GM19239 (cell line): ENCODE measurements at regions not wholly inside any gene's neighbourhood (a gene's known extent, or its start where the extent isn't known, plus 50 kb on each side); places are given as distances from the start of the nearest gene placed in this dataset.
"Not testable (repeated sequence)": the region's sequence is repeated elsewhere in the genome, so short reads cannot be mapped to it uniquely, and the experiment has no call there.

Experiments used
- DNase-seq: peaks from one replicate; pipeline ENCODE4 v3.0.0; 2011; ENCODE audit warnings: low spot score; ENCODE audit not compliant: insufficient read length
- FAIRE-seq: peaks from 2 replicates; lab custom pipeline; 2011; peaks lifted over from hg19 to GRCh38; lab: Jason Lieb, UNC

DNA sequence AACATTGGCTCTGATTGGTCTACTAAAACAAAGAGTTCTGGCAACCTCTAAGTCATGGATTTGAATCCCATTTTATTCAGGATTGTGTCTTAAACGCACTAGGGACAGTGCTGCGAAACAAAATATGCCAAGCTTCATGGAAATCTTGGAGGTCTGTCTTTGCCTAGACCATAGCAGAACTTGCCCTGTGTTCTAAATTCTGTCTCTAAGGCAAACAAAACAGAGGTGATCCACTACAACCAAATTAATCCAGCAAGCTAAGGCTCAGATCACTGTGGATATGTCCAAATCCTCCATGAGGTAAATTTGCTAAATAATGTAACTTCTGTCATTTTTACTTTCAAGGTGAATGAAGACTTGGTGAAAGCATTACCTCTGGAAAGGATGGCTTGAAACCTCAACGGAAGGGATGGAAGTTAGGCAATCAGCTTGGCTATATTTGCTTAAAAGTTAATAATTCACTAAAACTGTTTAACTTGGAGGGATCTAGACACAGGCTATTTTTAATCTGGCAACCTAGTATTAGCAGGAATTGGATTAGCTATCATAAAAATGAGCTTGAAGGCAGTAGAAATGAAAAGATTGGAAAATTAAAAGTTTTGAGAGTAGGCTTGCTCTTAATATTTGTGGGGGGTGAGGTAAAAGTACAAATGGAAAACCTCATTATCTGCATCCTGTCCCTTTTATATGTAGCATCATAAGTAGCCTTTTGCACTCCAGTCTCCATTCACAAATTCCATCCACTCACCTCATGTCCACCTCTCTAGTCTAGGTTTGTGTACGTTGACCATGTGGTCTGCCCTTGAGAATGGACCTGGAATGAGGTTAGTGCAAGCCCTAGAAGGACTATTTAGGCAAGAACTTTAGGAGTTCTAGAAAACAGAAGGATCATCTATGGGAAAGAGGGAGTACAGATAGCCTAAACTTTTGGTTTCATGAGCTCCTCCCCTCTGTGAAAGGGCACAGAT, 176.2 kb downstream of the SMC2 start:
- FAIRE-seq (no peak), DNase-seq (no peak)

DNA sequence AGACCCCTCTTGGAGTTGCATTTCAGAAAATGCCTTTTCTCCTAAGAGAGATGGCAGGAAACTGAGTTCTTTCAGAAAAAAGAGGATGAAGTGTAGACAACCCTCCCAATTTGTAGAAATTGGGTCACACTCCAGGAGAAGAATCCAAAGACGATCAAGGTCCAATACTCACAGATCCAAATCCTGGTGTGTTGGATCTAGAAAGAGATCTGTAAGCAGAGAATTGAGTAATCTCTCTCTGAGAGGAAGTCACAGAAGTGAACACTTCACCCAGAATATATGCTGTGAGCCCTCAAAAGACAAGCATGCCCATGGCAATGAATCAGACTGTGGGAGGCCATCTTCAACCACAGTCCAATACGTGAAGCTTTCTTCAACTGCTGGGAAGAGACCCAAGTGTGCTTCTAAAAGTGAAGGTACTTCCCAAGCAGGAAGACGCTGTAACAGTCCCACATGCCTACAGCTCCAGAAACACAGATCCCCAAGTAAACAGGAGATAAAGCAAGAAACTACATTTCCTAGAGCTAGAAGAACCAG, 182.7 kb downstream of the SMC2 start:
- no peak for DNase-seq
- no peak for FAIRE-seq

DNA sequence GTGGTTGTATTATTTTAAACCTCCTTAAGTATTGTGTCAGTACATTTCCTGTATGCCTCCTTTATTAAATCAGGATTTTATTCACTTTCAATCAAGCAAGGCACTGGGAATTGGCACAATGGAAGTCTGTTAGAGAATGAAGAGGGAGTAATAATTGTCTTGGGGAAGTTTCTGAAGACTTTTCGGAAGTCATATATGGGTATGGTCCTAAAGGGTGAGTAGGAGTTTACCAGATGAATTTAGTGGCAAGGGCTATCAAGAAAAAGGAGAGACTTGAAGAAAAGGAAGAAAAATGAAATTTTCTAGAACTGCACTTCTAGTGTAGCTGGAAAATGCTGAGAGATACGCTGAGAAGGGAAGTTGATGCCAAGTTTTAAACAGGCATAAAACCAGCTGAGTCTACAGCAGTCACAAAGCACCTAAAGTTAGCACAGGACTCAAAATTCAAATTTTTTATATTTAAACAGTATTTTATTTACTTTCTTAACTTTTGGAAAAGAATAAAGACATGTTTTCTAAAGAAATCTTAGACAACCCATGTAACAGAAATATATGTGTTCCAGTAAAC, 184.9 kb downstream of the SMC2 start:
- DNase-seq (no peak), FAIRE-seq (no peak)

DNA sequence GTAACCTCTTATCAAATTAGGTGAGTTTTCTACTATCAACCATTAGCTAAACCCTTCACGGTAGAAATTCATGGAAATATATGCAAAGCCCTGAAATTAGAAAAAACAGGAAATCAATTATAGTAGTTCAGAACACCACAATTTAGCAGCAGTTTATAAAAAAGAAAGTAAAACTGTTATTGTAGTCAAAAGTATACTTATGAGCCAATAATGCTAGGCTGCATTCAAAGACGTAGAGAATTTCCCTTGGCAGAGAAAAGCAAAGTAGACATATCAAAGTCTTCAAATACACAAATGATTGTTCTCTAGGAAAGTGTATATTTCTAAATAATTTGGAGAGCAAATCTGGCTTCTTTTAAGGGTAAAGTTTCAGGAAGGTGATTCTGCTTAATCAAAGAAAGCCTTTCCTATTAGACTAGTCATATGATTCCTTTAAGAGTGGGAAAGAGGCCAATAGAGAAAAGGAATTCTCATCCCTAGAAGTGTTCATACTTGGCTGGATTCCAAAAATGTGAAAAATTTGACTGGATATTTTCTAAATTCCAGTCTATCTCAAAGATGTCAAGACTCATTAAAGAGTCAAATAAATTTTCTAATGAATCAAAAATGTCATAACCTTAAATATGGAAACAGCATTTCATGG, 185.5 kb downstream of the SMC2 start:
- DNase-seq (no peak), FAIRE-seq (no peak)

DNA sequence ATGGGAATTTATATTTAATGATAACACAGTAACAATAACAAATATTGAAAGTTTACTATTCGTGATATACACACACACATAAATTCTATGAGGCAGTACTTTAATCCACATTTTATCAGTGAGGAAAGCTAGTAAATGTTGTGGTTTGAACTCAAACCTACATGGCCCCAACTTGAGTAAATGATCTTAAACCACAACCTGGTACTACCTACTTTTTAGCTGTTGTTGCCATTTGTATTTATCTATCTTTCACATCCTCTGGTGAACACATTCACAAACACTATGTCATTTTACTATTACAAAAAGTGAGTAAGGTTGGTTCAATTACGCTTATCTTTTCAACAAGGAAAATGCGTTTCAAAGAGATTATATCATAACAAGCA, 186.1 kb downstream of the SMC2 start:
- DNase-seq (no peak), FAIRE-seq (no peak)

DNA sequence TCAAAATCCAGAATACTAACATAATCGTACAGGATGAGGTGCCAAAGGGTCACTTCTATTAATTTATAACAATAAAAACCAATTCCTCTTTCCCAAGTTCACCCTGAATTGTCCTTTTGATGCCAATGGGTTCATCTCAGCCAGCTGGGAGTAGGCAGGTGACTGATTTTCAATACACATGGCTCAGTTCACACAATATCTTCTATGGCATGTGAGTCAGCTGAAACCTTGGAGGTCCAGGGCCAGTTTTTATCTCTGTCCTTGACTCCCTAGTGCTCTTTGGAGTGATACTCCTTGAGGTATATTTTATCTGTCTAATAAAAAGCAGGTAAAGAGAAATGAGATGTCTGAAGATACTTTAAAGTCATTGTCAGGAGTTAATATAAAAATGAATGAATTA, 186.6 kb downstream of the SMC2 start:
- DNase-seq = no peak
- no peak for FAIRE-seq

DNA sequence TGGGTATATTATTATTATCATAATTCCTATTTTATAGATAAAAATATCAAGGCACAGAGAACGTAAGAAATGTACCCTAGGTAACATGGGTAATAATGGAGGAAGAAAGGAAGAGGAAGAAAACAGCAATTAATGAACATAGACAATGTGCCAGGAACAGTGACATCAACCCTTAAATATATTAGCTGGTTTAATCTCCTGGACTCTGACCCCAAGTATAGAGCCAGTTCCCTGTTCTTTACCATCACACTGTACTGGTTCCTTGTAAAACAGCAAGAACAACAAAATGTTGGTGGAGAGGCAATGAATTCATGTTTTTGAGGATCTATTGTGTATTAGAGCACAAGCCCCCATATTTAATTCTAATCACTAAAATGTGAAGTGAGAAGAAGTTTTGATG, 192.1 kb downstream of the SMC2 start:
- FAIRE-seq (no peak), DNase-seq (no peak)

DNA sequence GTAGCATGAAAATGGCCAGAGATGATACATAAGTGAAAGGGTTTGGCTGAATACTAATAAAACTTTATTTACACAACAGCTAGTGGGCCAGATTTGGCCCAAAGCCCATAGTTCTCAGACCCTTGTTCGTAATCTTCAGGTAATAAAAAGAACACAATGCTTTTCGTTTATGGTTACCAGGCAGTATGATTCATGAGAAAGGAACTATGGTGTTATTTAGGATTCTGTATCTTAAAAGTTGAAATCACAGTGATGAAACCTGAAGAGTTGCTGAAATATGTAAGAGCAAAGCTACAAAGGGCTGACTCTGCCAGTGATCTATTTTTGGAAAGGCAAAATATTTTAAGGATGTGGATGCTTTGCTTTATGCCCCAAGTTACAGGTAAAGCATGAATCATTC, 192.7 kb downstream of the SMC2 start:
- DNase-seq (no peak), FAIRE-seq (no peak)

DNA sequence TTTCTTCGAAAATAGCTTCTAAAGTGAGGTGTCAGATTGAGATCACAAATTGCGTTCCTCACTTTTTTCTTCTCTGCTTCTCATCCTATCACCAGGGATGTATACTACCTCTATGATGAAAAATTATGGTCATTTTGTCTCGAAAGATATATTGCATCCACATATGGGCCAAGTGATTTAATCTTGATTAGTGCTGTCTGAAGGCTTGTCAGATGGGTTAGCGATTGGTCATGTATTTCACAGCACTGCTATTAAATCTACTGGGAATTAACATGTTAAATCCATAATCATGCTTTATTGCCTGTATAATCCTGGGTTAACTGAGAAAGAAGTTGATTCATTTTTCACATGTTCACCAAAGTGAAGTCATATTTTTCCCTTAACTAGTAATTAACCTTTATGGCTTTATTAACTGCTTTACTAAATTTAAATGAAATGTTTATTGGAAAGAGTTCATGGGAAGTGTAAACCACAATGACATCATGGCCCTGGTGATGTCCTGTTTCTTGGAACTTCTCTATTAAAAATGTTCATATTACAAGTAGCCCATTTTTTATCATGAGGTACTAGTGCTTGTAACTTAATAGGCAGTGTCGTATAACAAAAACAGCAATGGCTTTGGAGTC, 193.3 kb downstream of the SMC2 start:
- DNase-seq (no peak), FAIRE-seq (no peak)

DNA sequence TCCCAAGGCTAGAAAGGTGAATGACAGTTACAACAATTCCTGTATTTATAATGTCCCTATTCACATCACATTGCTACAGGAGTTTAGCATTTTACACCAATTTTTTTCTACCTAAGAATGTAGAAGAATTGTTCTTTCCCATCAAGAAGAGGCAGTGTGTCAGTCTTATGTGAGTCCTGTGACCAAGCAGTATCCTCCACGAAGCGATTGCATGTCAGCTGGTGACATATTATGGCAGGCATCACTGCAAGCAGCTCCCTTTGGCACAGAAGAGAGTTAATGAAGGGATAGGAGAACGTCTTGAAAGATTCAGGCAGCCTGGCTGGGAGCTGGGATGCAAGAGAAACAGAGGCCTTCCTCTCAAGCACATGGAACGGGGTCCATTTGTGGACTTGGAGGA, 199.8 kb downstream of the SMC2 start:
- FAIRE-seq = no peak
- DNase-seq = no peak

DNA sequence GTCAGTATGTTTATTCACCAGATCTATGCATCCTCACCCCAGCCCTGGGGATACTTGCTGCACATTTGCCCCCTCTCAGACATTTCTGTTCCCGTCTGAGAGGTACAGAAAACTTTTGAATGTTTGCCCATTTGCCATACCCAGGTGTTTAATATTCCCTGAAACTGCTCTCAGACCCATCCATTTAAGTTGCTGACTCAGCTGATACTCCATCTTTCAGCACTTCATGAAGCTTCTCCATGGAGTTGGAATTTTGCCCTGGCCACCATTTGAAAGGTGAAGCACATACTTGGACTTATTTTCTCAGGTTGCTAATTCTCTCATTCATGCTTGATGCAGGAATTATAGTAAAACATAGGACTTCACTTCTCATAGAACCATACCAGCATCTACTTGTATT, 203.9 kb upstream of the OR13F1 start:
- no peak for DNase-seq
- FAIRE-seq = no peak

DNA sequence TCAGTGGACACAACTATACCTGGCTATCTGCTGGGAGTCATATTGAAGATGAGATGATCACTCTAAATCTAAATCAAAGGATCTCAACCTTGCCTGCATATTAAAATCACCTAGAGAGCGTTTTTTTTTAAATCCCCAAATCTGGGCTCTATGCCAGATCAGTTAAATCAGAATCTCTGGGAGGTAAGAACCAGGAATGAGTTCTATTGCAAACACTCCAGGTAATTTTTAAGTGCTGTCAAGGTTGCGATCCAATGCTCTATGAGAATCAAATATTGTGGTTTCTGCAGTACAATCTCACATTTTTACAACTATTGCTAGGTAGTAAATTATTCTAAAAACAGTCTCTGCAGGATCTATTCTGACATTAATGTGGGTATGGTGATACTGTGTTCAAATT, 202.3 kb upstream of the OR13F1 start:
- DNase-seq = no peak

DNA sequence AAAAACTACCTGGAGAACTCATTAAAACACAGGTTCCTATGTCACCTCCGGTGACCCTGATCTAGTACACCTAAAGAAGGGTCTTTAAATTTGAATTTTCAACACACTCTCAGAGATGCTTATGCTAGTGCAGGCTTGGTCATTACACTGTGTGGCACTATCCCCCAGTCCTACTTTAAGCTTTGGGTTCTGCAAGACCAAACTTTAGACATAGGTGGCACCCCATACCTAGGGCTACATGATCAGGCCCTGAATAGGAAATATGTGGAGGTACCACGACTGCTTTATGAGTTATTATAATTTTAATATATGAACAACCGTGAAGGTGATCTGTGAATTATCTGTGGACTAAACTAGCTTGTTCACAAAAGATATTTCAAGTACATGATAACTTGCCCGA, 201.3 kb upstream of the OR13F1 start:
- no peak for DNase-seq
- FAIRE-seq = no peak

More for the DNA sequence above, 202.3 kb upstream of the OR13F1 start:
- FAIRE-seq = no peak

DNA sequence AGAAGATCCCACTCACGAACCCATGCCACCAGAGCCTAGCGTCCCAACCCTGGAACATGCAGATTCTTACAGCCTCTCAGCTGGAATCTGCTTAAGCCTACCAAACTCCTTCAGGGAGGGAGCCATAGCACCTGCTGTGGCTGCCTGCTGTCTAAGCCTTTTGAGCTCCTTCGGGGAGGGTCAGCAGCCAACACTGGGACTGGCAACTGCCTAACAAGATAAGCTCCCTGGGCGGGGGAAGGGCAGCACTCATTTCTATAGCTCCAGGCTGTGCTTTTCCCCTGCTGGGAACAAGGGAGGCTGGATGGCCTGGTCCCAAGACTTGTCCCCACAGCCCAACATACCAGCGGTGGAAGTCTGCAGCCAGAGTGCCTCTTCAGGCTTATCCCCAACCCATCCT, 199.1 kb upstream of the OR13F1 start:
- DNase-seq = no peak
- no peak for FAIRE-seq

DNA sequence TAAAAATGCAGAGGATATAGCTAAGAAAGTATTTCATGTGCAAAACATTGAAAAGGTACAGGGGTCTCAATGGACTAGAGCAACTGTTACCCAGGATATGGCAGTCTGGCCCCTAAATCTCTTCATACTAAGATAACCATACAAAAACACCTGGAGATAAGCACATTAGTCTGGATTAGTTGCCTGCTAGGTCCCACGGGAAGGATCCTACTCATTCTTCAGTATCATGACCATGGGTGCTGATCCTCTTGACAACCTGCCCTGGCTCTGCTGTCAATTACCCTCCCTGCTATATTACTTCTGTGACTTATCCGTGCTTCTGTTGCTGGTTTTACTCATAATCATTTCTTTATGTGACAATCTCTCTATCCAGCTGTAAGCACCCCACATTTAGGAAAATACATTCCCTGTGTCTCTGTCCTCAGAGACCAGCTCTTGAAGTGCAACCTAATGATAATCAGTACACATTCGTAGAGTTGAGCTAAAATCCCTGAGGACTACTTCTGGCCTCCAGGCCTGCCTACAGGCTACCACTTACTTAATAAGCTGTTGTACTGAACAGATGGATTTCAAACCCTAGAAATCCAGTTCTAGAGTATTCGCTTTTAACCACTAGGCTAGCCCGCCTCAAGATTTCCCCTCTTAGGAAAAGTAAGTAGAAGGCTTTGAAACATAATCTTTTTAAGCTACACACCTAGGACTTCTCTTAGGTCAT, 190.5 kb upstream of the OR13F1 start:
- FAIRE-seq (no peak), DNase-seq (no peak)

DNA sequence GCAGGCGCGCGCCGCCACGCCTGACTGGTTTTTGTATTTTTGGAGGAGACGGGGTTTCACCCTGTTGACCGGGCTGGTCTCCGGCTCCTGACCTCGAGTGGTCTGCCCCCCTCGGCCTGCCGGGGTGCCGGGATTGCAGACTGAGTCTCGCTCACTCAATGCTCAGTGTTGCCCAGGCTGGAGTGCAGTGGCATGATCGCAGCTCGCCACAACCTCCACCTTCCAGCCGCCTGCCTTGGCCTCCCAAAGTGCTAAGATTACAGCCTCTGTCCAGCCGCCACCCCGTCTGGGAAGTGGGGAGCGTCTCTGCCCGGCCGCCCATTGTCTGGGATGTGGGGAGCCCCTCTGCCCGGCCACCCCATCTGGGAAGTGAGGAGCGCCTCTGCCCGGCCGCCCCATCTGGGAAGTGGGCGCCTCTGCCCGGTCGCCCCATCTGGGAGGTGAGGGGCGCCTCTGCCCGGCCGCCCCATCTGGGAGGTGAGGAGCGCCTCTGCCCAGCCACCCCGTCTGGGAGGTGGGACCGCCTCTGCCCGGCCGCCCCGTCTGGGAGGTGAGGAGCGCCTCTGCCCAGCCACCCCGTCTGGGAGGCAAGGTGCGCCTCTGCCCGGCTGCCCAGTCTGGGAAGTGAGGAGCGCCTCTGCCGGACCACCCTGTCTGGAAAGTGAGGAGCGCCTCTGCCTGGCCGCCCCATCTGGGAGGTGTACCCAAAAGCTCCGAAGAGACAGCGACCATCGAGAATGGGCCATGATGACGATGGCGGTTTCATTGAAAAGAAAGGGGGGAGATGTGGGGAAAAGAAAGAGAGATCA, 187.7 kb upstream of the OR13F1 start:
- FAIRE-seq, DNase-seq: not testable (repeated sequence)

DNA sequence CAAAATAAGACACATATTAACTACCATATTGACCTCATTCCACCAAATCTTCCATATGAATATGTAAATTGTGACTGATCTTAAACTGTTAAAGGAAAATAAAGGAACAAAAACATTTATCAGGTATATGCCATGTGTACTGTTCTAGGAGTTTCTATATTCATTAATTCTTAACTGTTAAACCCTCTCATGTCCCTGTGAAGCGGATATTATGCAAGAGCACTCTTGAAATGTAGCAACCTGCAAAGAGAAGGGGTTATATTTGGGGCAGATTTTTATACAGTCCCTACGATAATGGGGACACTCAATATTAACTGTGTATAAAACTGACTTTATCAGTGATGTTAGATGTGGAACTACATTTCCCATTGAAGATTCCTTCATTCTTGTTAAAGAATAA, 184.9 kb upstream of the OR13F1 start:
- FAIRE-seq (no peak), DNase-seq (no peak)

DNA sequence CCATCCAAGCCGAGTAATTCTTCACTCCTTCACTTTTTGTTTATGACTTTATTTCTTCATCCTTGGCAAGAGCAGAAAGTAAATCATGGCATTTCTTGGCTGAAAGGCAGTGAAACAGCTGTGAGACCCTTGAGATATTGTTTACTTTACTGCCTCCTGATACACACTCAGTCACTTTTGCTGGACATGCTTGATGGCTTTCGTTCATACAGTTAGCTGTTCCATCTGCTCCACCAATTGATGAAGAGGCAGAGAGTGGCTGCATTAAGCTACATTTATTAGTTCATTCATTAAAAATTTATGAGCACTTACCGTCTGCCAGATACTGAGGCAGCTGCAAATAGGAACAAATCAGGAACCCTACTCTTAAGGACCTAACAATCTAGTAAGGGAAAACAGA, 184.4 kb upstream of the OR13F1 start:
- DNase-seq (no peak), FAIRE-seq (no peak)

DNA sequence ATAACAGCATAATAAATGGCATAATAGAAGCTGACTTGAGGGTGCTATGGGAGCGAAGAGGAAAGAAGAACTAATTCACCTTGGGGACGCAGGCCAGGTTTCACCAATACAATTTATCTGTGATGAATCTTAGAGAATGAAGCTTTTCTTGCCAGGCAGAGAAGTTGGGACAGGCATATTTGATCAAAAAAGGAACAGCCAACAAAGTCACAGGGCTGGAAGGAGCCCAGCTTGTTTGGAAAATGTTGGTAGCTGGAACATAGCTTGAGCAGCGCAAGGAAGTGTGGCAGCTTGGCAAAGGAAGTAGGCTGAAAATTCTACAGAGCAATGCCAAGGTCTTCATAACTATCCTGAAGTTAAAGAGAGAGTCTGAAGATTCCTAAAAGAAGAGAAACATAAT, 181.5 kb upstream of the OR13F1 start:
- DNase-seq (no peak), FAIRE-seq (no peak)
